GM12878 (cell line): ENCODE measurements at regions not wholly inside any gene's neighbourhood (a gene's known extent, or its start where the extent isn't known, plus 50 kb on each side); places are given as distances from the start of the nearest gene placed in this dataset.

Experiments used
- ATAC-seq: fragments of 200-7000 bp; cut with Tn5 transposase; 3 replicates; pipeline ENCODE4 v1.9.1; 2020; ENCODE audit warnings: mild to moderate bottlenecking, moderate library complexity
- BruUV-seq: library from RNA; stranded (reverse); fragments of 400-500 nt; replicated peaks from 2 replicates; lab custom pipeline; 2021; lab: Mats Ljungman, UMichigan
- CTCF ChIA-PET: fragments of 300-600 bp; sonication (Branson Sonifier 250); formaldehyde crosslinking; extraction: SDS; loops from one replicate; lab custom pipeline; 2021; ENCODE audit warnings: inconsistent platforms; lab: Yijun Ruan, JAX
- POLR2A ChIA-PET: fragments of 350-600 bp; formaldehyde crosslinking; extraction: SDS; loops from one replicate; lab custom pipeline; 2021; ENCODE audit warnings: inconsistent platforms; lab: Charles Lee
- RAD21 ChIA-PET: fragments of 300-600 bp; sonication (Branson Sonifier 250); formaldehyde crosslinking; loops from one replicate; lab custom pipeline; 2023; ENCODE audit warnings: antibody characterized with exemption; ENCODE audit not compliant: unreplicated experiment; lab: Charles Lee
- SMC1A ChIA-PET: fragments of 300-600 bp; sonication (Branson Sonifier 250); formaldehyde crosslinking; loops from one replicate; lab custom pipeline; 2023; ENCODE audit not compliant: unreplicated experiment, uncharacterized antibody; lab: Charles Lee
- DNase-seq: peaks from one replicate; pipeline ENCODE4 v3.0.0-alpha.2; 2011; ENCODE audit warnings: low read depth, low spot score
- FAIRE-seq: peaks from 3 replicates; lab custom pipeline; 2011; peaks lifted over from hg19 to GRCh38; lab: Jason Lieb, UNC
- H2AFZ ChIP-seq: 2 replicates; pipeline ENCODE4 v1.6.0; 2011; ENCODE audit warnings: low read depth, low read length, control low read depth; ENCODE audit not compliant: control insufficient read depth
- H3K27ac ChIP-seq: 2 replicates; pipeline ENCODE4 v1.5.1; 2011; ENCODE audit warnings: control low read depth; ENCODE audit not compliant: control insufficient read depth, insufficient read depth
- H3K27me3 ChIP-seq, 2 experiments: replicated peaks in 1 of 2; 2 replicates each; pipeline versions ENCODE4 v1.6.0 to v1.6.1; 2011; ENCODE audit warnings: low read length in 1 of 2; ENCODE audit not compliant: control insufficient read depth in 2 of 2, insufficient read depth in 2 of 2
- H3K36me3 ChIP-seq, 2 experiments: 2 replicates each; pipeline ENCODE4 v1.5.1; 2011; ENCODE audit warnings: low read length in 1 of 2; ENCODE audit not compliant: control insufficient read depth in 2 of 2, insufficient read depth in 2 of 2
- H3K4me1 ChIP-seq: 2 replicates; pipeline ENCODE4 v1.6.1; 2011; ENCODE audit warnings: mild to moderate bottlenecking, low read length, moderate library complexity, mixed read lengths; ENCODE audit not compliant: control insufficient read depth, insufficient read depth
- H3K4me2 ChIP-seq: 2 replicates; pipeline ENCODE4 v1.6.0; 2011; ENCODE audit warnings: control low read depth; ENCODE audit not compliant: control insufficient read depth, insufficient read depth
- H3K4me3 ChIP-seq: fragments of 200-600 bp; sonication (generic); 2 replicates; pipeline ENCODE4 v1.5.1; 2016
- H3K79me2 ChIP-seq: 2 replicates; pipeline ENCODE4 v1.6.0; 2011; ENCODE audit warnings: low read length; ENCODE audit not compliant: control insufficient read depth, insufficient read depth
- H3K9ac ChIP-seq: 2 replicates; pipeline ENCODE4 v1.8.0; 2011; ENCODE audit warnings: low read length, control low read depth, mixed read lengths; ENCODE audit not compliant: control insufficient read depth, insufficient read depth
- H3K9me3 ChIP-seq: replicated peaks from 3 replicates; pipeline ENCODE4 v1.5.1; 2011; ENCODE audit warnings: mild to moderate bottlenecking, low read length; ENCODE audit not compliant: control insufficient read depth, insufficient read depth
- H4K20me1 ChIP-seq: 2 replicates; pipeline ENCODE4 v1.6.0; 2011; ENCODE audit not compliant: control insufficient read depth, insufficient read depth
- ATF3 ChIP-seq: IDR thresholded peaks from 2 replicates; pipeline ENCODE4 v1.6.1; 2011; ENCODE audit warnings: low read depth, mild to moderate bottlenecking, low read length, moderate library complexity, borderline replicate concordance; ENCODE audit errors: extremely low read depth
- CEBPB ChIP-seq, 2 experiments: fragments of 150-350 bp in 1 of 2; IDR thresholded peaks; 2 replicates each; pipeline ENCODE4 v1.6.1; 2012 to 2014; ENCODE audit warnings: low read depth in 2 of 2, low read length in 2 of 2, borderline replicate concordance in 1 of 2, inconsistent platforms in 1 of 2
- CHD4 ChIP-seq: fragments of 200-600 bp; sonication (generic); IDR thresholded peaks from 2 replicates; pipeline ENCODE4 v1.6.1; 2016; ENCODE audit warnings: mild to moderate bottlenecking
- ETV6 ChIP-seq, 2 experiments: fragments of 450-650 bp in 1 of 2; IDR thresholded peaks in 1 of 2; conservative IDR thresholded peaks in 1 of 2; 2 replicates each; pipeline ENCODE4 v1.6.1; 2014; ENCODE audit warnings: antibody characterized with exemption in 1 of 2, borderline replicate concordance in 1 of 2, low read depth in 1 of 2, mild to moderate bottlenecking in 1 of 2, moderate library complexity in 1 of 2
- IKZF1 ChIP-seq: fragments of 450-650 bp; conservative IDR thresholded peaks from 2 replicates; pipeline ENCODE4 v1.6.1; 2017; ENCODE audit warnings: antibody characterized with exemption, mild to moderate bottlenecking
- NRF1 ChIP-seq: conservative IDR thresholded peaks from 2 replicates; pipeline ENCODE4 v1.6.1; 2011; ENCODE audit warnings: mild to moderate bottlenecking, low read depth, low read length, improper control_type of control experiment
- RBBP5 ChIP-seq: fragments of 200-600 bp; sonication (generic); conservative IDR thresholded peaks from 2 replicates; pipeline ENCODE4 v1.6.1; 2016
- SIN3A ChIP-seq: IDR thresholded peaks from 2 replicates; pipeline ENCODE4 v1.6.1; 2012; ENCODE audit warnings: low read depth, low read length, improper control_type of control experiment
- SMAD1 ChIP-seq: fragments of 450-650 bp; IDR thresholded peaks from 2 replicates; pipeline ENCODE4 v1.6.1; 2018; ENCODE audit warnings: mild to moderate bottlenecking, low read depth; ENCODE audit not compliant: partially characterized antibody
- SMARCA5 ChIP-seq: fragments of 450-650 bp; IDR thresholded peaks from 2 replicates; pipeline ENCODE4 v1.6.1; 2017; ENCODE audit warnings: mild to moderate bottlenecking
- YBX1 ChIP-seq: fragments of 450-650 bp; IDR thresholded peaks from 2 replicates; pipeline ENCODE4 v1.6.1; 2016; ENCODE audit warnings: antibody characterized with exemption
- WGBS: methylation state at CpG from one replicate; pipeline ENCODE4 v1.1.6; 2016; ENCODE audit warnings: low lambda C conversion rate; ENCODE audit not compliant: insufficient replicate concordance, insufficient coverage; ENCODE audit errors: missing lambda C conversion rate; 5-methylcytosine and 5-hydroxymethylcytosine counted together
- in situ Hi-C: fragments of 300-500 bp; cut with MboI; formaldehyde crosslinking; loops from 9 replicates; pipeline ENCODE4 v1.14.3; 2018; ENCODE audit warnings: mixed read lengths
- intact Hi-C: fragments of 100-400 bp; cut with micrococcal nuclease; formaldehyde crosslinking; loops from one replicate; pipeline ENCODE4 v1.14.2; 2022; ENCODE audit not compliant: unreplicated experiment

GRCh38 chr13:105799155-105799554 is 736.3 kb downstream of the EFNB2 start:
- BruUV-seq = no TSS peak
- no peaks in the 10 kb centered on the region for H3K79me2 ChIP-seq
- no peak overlapping the region for H3K9ac ChIP-seq
- no peak for ATAC-seq
- TF ChIP-seq NRF1 (no peak), SMARCA5 (no peak), YBX1 (no peak), RBBP5 (no peak), CHD4 (no peak), IKZF1 (no peak), SMAD1 (no peak), SIN3A (no peak)
- TF ChIP-seq, all 136 proteins: peak for 0
- H3K27ac ChIP-seq = no peak overlapping the region
- no peak overlapping the region for H3K4me3 ChIP-seq
- intact Hi-C loops = no loop called here
- CTCF ChIA-PET = interaction anchor here (0.7 to 0.8 kb wide), 2 partner anchors 23 to 424 kb away, joined by 3 read pairs; no protein-coding TSS in a partner anchor
- DNase-seq (no peak), FAIRE-seq (no peak)
- H4K20me1 ChIP-seq = no peaks in the 10 kb centered on the region
- H2AFZ ChIP-seq = no peak overlapping the region
- no peak overlapping the region for H3K4me2 ChIP-seq
- no peaks in the 10 kb centered on the region for H3K27me3 ChIP-seq
- in situ Hi-C loops = no loop called here
- POLR2A ChIA-PET = no interaction called here
- no peaks in the 10 kb centered on the region for H3K9me3 ChIP-seq
- no peaks in the 10 kb centered on the region for H3K36me3 ChIP-seq
- SMC1A ChIA-PET = interaction anchor here (0.7 to 1.9 kb wide), 3 partner anchors 10 to 234 kb away, joined by 3 to 7 read pairs (median 4); no protein-coding TSS in a partner anchor
- H3K4me1 ChIP-seq = no peaks in the 10 kb centered on the region
- RAD21 ChIA-PET = interaction anchor here (1.1 kb wide), 1 partner anchor 16 kb away, joined by 3 read pairs; no protein-coding TSS in a partner anchor

GRCh38 chr13:105798541-105798940 is 736.9 kb downstream of the EFNB2 start:
- Histone ChIP-seq H2AFZ (no peak overlapping the region), H3K79me2 (no peaks in the 10 kb centered on the region), H3K27ac (no peak overlapping the region), H3K4me2 (no peak overlapping the region)
- ATAC-seq = no peak
- TF ChIP-seq ATF3 = no peak
- no peak for TF ChIP-seq CEBPB (IDR thresholded peaks at IDR 0.05; ENCODE audit: borderline replicate concordance in 1 of 2, low read depth in 2 of 2, low read length in 2 of 2)
- TF ChIP-seq ETV6 (conservative IDR thresholded peaks at IDR 0.05 in 1 of 2, IDR thresholded peaks at IDR 0.05 in 1 of 2; ENCODE audit: borderline replicate concordance in 1 of 2, low read depth in 1 of 2) = no peak
- TF ChIP-seq, all 136 proteins: peak for 0
- POLR2A ChIA-PET = no interaction called here
- in situ Hi-C loops (no loop called here), intact Hi-C loops (no loop called here)
- DNase-seq (no peak), FAIRE-seq (no peak)
- H3K36me3 ChIP-seq = no peaks in the 10 kb centered on the region
- SMC1A ChIA-PET = no interaction called here
- H3K27me3 ChIP-seq = no peaks in the 10 kb centered on the region
- no peak overlapping the region for H3K9ac ChIP-seq
- CTCF ChIA-PET = no interaction called here
- H4K20me1 ChIP-seq = no peaks in the 10 kb centered on the region
- BruUV-seq = no TSS peak
- 8% methylated on average over 1 of the region's 1 CpG for WGBS
- H3K4me1 ChIP-seq = no peaks in the 10 kb centered on the region
- no peak overlapping the region for H3K4me3 ChIP-seq
- H3K9me3 ChIP-seq = no peaks in the 10 kb centered on the region
- RAD21 ChIA-PET = no interaction called here
